K562 (cell line): ENCODE measurements at regions not wholly inside any gene's neighbourhood (a gene's known extent, or its start where the extent isn't known, plus 50 kb on each side); places are given as distances from the start of the nearest gene placed in this dataset.

ENCODE experiments used
- BDP1 ChIP-seq: IDR thresholded peaks from 3 replicates; pipeline ENCODE4 v1.6.1; 2011; ENCODE audit not compliant: insufficient read length, insufficient read depth
- DPF2 ChIP-seq: fragments of 450-650 bp; IDR thresholded peaks from 2 replicates; pipeline ENCODE4 v1.6.1; 2016
- EP400 ChIP-seq: fragments of 450-650 bp; IDR thresholded peaks from 2 replicates; pipeline ENCODE4 v1.6.1; 2017; ENCODE audit warnings: antibody characterized with exemption, mild to moderate bottlenecking, moderate library complexity
- HNRNPUL1 ChIP-seq: fragments of 200-400 bp; formaldehyde crosslinking; IDR thresholded peaks from 2 replicates; pipeline ENCODE4 v1.6.1; 2017; ENCODE audit warnings: low read length
- JUND ChIP-seq, 2 experiments: IDR thresholded peaks; 2 replicates in 1 of 2; 3 replicates in 1 of 2; pipeline ENCODE4 v1.6.1; 2011; ENCODE audit warnings: borderline replicate concordance in 2 of 2, low read depth in 2 of 2, low read length in 2 of 2, improper control_type of control experiment in 1 of 2, missing biosample characterization in 1 of 2, missing genetic modification characterization in 1 of 2, missing genetic modification reagents in 1 of 2
- KDM1A ChIP-seq, 2 experiments: fragments of 450-650 bp; IDR thresholded peaks; 2 replicates each; pipeline ENCODE4 v1.6.1; 2016; ENCODE audit warnings: mild to moderate bottlenecking in 2 of 2
- MAFF ChIP-seq: IDR thresholded peaks from 2 replicates; pipeline ENCODE4 v1.6.1; 2012; ENCODE audit warnings: low read length, improper control_type of control experiment
- MAFG ChIP-seq: fragments of 450-650 bp; conservative IDR thresholded peaks from 2 replicates; pipeline ENCODE4 v1.6.1; 2016; ENCODE audit warnings: missing genetic modification characterization, missing compliant biosample characterization
- NFE2L1 ChIP-seq: fragments of 450-650 bp; IDR thresholded peaks from 2 replicates; pipeline ENCODE4 v1.6.1; 2016; ENCODE audit warnings: missing genetic modification characterization, low read depth, mild to moderate bottlenecking, missing compliant biosample characterization, moderate library complexity, borderline replicate concordance
- NR2C2 ChIP-seq, 2 experiments: fragments of 200-800 bp in 1 of 2; sonication (Bioruptor generic) in 1 of 2; sonication (generic) in 1 of 2; formaldehyde crosslinking in 1 of 2; IDR thresholded peaks; 2 replicates each; pipeline versions ENCODE4 v1.6.1 to v1.8.0; 2016 to 2022; ENCODE audit warnings: mild to moderate bottlenecking in 1 of 2, missing compliant biosample characterization in 1 of 2, missing genetic modification characterization in 1 of 2, missing genetic modification reagents in 1 of 2
- RBM22 ChIP-seq: fragments of 200-400 bp; formaldehyde crosslinking; IDR thresholded peaks from 2 replicates; pipeline ENCODE4 v1.6.1; 2018; ENCODE audit warnings: low read length, low read depth; ENCODE audit not compliant: poor library complexity, severe bottlenecking
- SPI1 ChIP-seq: IDR thresholded peaks from 2 replicates; pipeline ENCODE4 v1.6.1; 2011; ENCODE audit warnings: low read depth, low read length, control low read depth, borderline replicate concordance
- ZFP1 ChIP-seq: fragments of 450-650 bp; formaldehyde crosslinking; IDR thresholded peaks from 2 replicates; pipeline ENCODE4 v1.4.0; 2020; ENCODE audit warnings: mild to moderate bottlenecking, mixed read lengths
- ZNF174 ChIP-seq: fragments of 250-450 bp; sonication (Bioruptor Pico); IDR thresholded peaks from 2 replicates; pipeline ENCODE4 v1.4.0; 2020; ENCODE audit warnings: mild to moderate bottlenecking
- ZNF316 ChIP-seq: fragments of 450-650 bp; IDR thresholded peaks from 2 replicates; pipeline ENCODE4 v1.6.1; 2016

- TF ChIP-seq BDP1 (no peak), MAFG (tag) (peak; percentile 96), HNRNPUL1 (no peak), SPI1 (no peak), MAFF (peak; percentile 87), NR2C2 (CRISPR knock-in tag; IDR thresholded peaks at IDR 0.05) (no peak), NR2C2 (tag; IDR thresholded peaks at IDR 0.05) (no peak), ZNF174 (CRISPR knock-in tag) (no peak), DPF2 (0 out of 2 replicates have a peak, but pooled peaks have one; percentile 33), NFE2L1 (tag) (peak; percentile 85), EP400 (0 out of 2 replicates have a peak, but pooled peaks have one; percentile 22), KDM1A (IDR thresholded peaks at IDR 0.05) (no peak), JUND (IDR thresholded peaks at IDR 0.05; ENCODE audit: borderline replicate concordance, low read depth, low read length) (no peak), JUND (tag; IDR thresholded peaks at IDR 0.05; ENCODE audit: borderline replicate concordance, low read depth, low read length) (0 out of 3 replicates have a peak, but pooled peaks have one; percentile 18), ZNF316 (peak; percentile 96), RBM22 (no peak), ZFP1 (no peak)
Measured at GRCh38 chr16:17828012-17828411, 357.3 kb upstream of the XYLT1 start (continued).
